ENCODE measurements at regions not wholly inside any gene's neighbourhood (a gene's known extent, or its start where the extent isn't known, plus 50 kb on each side); places are given as distances from the start of the nearest gene placed in this dataset.

- no CpG with 5 or more reads among the region's 5 CpGs for WGBS (ENCODE audit: insufficient coverage, low lambda C conversion rate)
- Histone ChIP-seq H3K27me3 (ENCODE audit: control insufficient read depth, insufficient read depth, low read length) (no peaks in the 10 kb centered on the region), H3K4me3 (ENCODE audit: low read length) (no peak overlapping the region), H3K36me3 (ENCODE audit: control insufficient read depth, insufficient read depth, low read length) (no peaks in the 10 kb centered on the region), H3K4me1 (ENCODE audit: control insufficient read depth, insufficient read depth, low read length) (peaks cover 8% of the 10 kb centered on the region), H3K9me3 (ENCODE audit: control insufficient read depth, low read depth, low read length) (peaks cover 6% of the 10 kb centered on the region), H3K27ac (ENCODE audit: low read length) (no peak overlapping the region)
- no peak for DNase-seq
These were observed 93.2 kb upstream of the PTPN1 start for GRCh38 chr20:50417023-50417329.

- peaks cover 6% of the 10 kb centered on the region for H3K9me3 ChIP-seq (ENCODE audit: control insufficient read depth, low read depth, low read length)
- no peak overlapping the region for H3K27ac ChIP-seq (ENCODE audit: low read length)
- WGBS (ENCODE audit: insufficient coverage, low lambda C conversion rate): no CpG with 5 or more reads among the region's 6 CpGs
- H3K4me3 ChIP-seq (ENCODE audit: low read length): no peak overlapping the region
- no peak for DNase-seq
- H3K27me3 ChIP-seq (ENCODE audit: control insufficient read depth, insufficient read depth, low read length): no peaks in the 10 kb centered on the region
- H3K36me3 ChIP-seq (ENCODE audit: control insufficient read depth, insufficient read depth, low read length): no peaks in the 10 kb centered on the region
- H3K4me1 ChIP-seq (ENCODE audit: control insufficient read depth, insufficient read depth, low read length): peaks cover 12% of the 10 kb centered on the region
These were observed 92.5 kb upstream of the PTPN1 start for GRCh38 chr20:50417484-50418235.

- H3K4me3 ChIP-seq (ENCODE audit: low read length): no peak overlapping the region
- no peaks in the 10 kb centered on the region for H3K9me3 ChIP-seq (ENCODE audit: control insufficient read depth, low read depth, low read length)
- no peaks in the 10 kb centered on the region for H3K27me3 ChIP-seq (ENCODE audit: control insufficient read depth, insufficient read depth, low read length)
- 90% methylated on average over 2 of the region's 4 CpGs for whole genome bisulfite sequencing (ENCODE audit: insufficient coverage, low lambda C conversion rate)
- no peak overlapping the region for H3K27ac ChIP-seq (ENCODE audit: low read length)
- no peak for DNase-seq
- no peaks in the 10 kb centered on the region for H3K36me3 ChIP-seq (ENCODE audit: control insufficient read depth, insufficient read depth, low read length)
- H3K4me1 ChIP-seq (ENCODE audit: control insufficient read depth, insufficient read depth, low read length): peaks cover 24% of the 10 kb centered on the region
These were observed 91.1 kb upstream of the PTPN1 start for GRCh38 chr20:50418890-50419642.

- no peaks in the 10 kb centered on the region for H3K27me3 ChIP-seq (ENCODE audit: control insufficient read depth, insufficient read depth, low read length)
- no peak for DNase-seq
- WGBS (ENCODE audit: insufficient coverage, low lambda C conversion rate): no CpG with 5 or more reads among the region's 7 CpGs
- H3K36me3 ChIP-seq (ENCODE audit: control insufficient read depth, insufficient read depth, low read length): no peaks in the 10 kb centered on the region
- H3K9me3 ChIP-seq (ENCODE audit: control insufficient read depth, low read depth, low read length): no peaks in the 10 kb centered on the region
- no peak overlapping the region for H3K27ac ChIP-seq (ENCODE audit: low read length)
- H3K4me3 ChIP-seq (ENCODE audit: low read length): no peak overlapping the region
- peaks cover 24% of the 10 kb centered on the region for H3K4me1 ChIP-seq (ENCODE audit: control insufficient read depth, insufficient read depth, low read length)
These were observed 89.8 kb upstream of the PTPN1 start for GRCh38 chr20:50420380-50420779.

GRCh38 chr20:50421356-50422340 is 88.5 kb upstream of the PTPN1 start:
- no peak for DNase-seq
- Histone ChIP-seq H3K9me3 (ENCODE audit: control insufficient read depth, low read depth, low read length) (no peaks in the 10 kb centered on the region), H3K4me3 (ENCODE audit: low read length) (no peak overlapping the region), H3K27me3 (ENCODE audit: control insufficient read depth, insufficient read depth, low read length) (no peaks in the 10 kb centered on the region), H3K27ac (ENCODE audit: low read length) (peak overlapping the region; percentile 95), H3K36me3 (ENCODE audit: control insufficient read depth, insufficient read depth, low read length) (no peaks in the 10 kb centered on the region), H3K4me1 (ENCODE audit: control insufficient read depth, insufficient read depth, low read length) (peaks cover 20% of the 10 kb centered on the region)
- WGBS (ENCODE audit: insufficient coverage, low lambda C conversion rate): no CpG with 5 or more reads among the region's 6 CpGs

- no CpG with 5 or more reads among the region's 6 CpGs for WGBS (ENCODE audit: insufficient coverage, low lambda C conversion rate)
- H3K36me3 ChIP-seq (ENCODE audit: control insufficient read depth, insufficient read depth, low read length): no peaks in the 10 kb centered on the region
- no peak overlapping the region for H3K4me3 ChIP-seq (ENCODE audit: low read length)
- DNase-seq: no peak
- H3K27ac ChIP-seq (ENCODE audit: low read length): peak overlapping the region; percentile 95
- H3K27me3 ChIP-seq (ENCODE audit: control insufficient read depth, insufficient read depth, low read length): no peaks in the 10 kb centered on the region
- peaks cover 36% of the 10 kb centered on the region for H3K4me1 ChIP-seq (ENCODE audit: control insufficient read depth, insufficient read depth, low read length)
- no peaks in the 10 kb centered on the region for H3K9me3 ChIP-seq (ENCODE audit: control insufficient read depth, low read depth, low read length)
These were observed 86.4 kb upstream of the PTPN1 start for GRCh38 chr20:50423758-50424157.

- Histone ChIP-seq H3K27me3 (ENCODE audit: control insufficient read depth, insufficient read depth, low read length) (no peaks in the 10 kb centered on the region), H3K9me3 (ENCODE audit: control insufficient read depth, low read depth, low read length) (no peaks in the 10 kb centered on the region), H3K4me3 (ENCODE audit: low read length) (no peak overlapping the region), H3K4me1 (ENCODE audit: control insufficient read depth, insufficient read depth, low read length) (peaks cover 36% of the 10 kb centered on the region), H3K27ac (ENCODE audit: low read length) (no peak overlapping the region), H3K36me3 (ENCODE audit: control insufficient read depth, insufficient read depth, low read length) (no peaks in the 10 kb centered on the region)
- DNase-seq: no peak
- 100% methylated on average over 1 of the region's 3 CpGs for WGBS (ENCODE audit: insufficient coverage, low lambda C conversion rate)
These were observed 85.1 kb upstream of the PTPN1 start for GRCh38 chr20:50425076-50425475.

- no peaks in the 10 kb centered on the region for H3K27me3 ChIP-seq (ENCODE audit: control insufficient read depth, insufficient read depth, low read length)
- WGBS (ENCODE audit: insufficient coverage, low lambda C conversion rate): no CpG with 5 or more reads among the region's 6 CpGs
- H3K9me3 ChIP-seq (ENCODE audit: control insufficient read depth, low read depth, low read length): no peaks in the 10 kb centered on the region
- no peaks in the 10 kb centered on the region for H3K36me3 ChIP-seq (ENCODE audit: control insufficient read depth, insufficient read depth, low read length)
- H3K4me3 ChIP-seq (ENCODE audit: low read length): no peak overlapping the region
- DNase-seq: no peak
- H3K4me1 ChIP-seq (ENCODE audit: control insufficient read depth, insufficient read depth, low read length): peaks cover 34% of the 10 kb centered on the region
- H3K27ac ChIP-seq (ENCODE audit: low read length): no peak overlapping the region
These were observed 83.1 kb upstream of the PTPN1 start for GRCh38 chr20:50426866-50427718.

GRCh38 chr20:50427719-50428083 is 82.5 kb upstream of the PTPN1 start:
- H3K27me3 ChIP-seq (ENCODE audit: control insufficient read depth, insufficient read depth, low read length): no peaks in the 10 kb centered on the region
- WGBS (ENCODE audit: insufficient coverage, low lambda C conversion rate): no CpG with 5 or more reads among the region's 5 CpGs
- H3K9me3 ChIP-seq (ENCODE audit: control insufficient read depth, low read depth, low read length): no peaks in the 10 kb centered on the region
- peaks cover 28% of the 10 kb centered on the region for H3K4me1 ChIP-seq (ENCODE audit: control insufficient read depth, insufficient read depth, low read length)
- no peak overlapping the region for H3K4me3 ChIP-seq (ENCODE audit: low read length)
- no peaks in the 10 kb centered on the region for H3K36me3 ChIP-seq (ENCODE audit: control insufficient read depth, insufficient read depth, low read length)
- DNase-seq: peak in 1 of 2 donors; percentile 80
- H3K27ac ChIP-seq (ENCODE audit: low read length): no peak overlapping the region

All from large intestine (tissue), 3 donors.